Neuronal stem cell (in vitro differentiated cells): ENCODE measurements at regions not wholly inside any gene's neighbourhood (a gene's known extent, or its start where the extent isn't known, plus 50 kb on each side); places are given as distances from the start of the nearest gene placed in this dataset.

Experiments
- DNase-seq: peaks from one replicate; pipeline ENCODE4 v3.0.0-alpha.2; 2013; ENCODE audit warnings: low spot score
- H2AFZ ChIP-seq: one replicate; pipeline ENCODE4 v1.6.1; 2013; ENCODE audit warnings: mild to moderate bottlenecking, low read length, inconsistent platforms
- H2AK5ac ChIP-seq: 2 replicates; pipeline ENCODE4 v1.6.1; 2013; ENCODE audit warnings: low read depth, mild to moderate bottlenecking, inconsistent platforms, low read length, moderate library complexity, mixed read lengths
- H2BK120ac ChIP-seq: 2 replicates; pipeline ENCODE4 v1.6.1; 2013; ENCODE audit warnings: low read depth, mild to moderate bottlenecking, inconsistent platforms, low read length, moderate library complexity, mixed read lengths
- H2BK12ac ChIP-seq: one replicate; pipeline ENCODE4 v1.6.1; 2013; ENCODE audit warnings: low read length, inconsistent platforms
- H2BK15ac ChIP-seq: 2 replicates; pipeline ENCODE4 v1.6.1; 2013; ENCODE audit warnings: mild to moderate bottlenecking, low read length, inconsistent platforms, mixed read lengths
- H2BK5ac ChIP-seq: one replicate; pipeline ENCODE4 v1.6.1; 2013; ENCODE audit warnings: inconsistent platforms, mild to moderate bottlenecking, low read length, moderate library complexity
- H3K14ac ChIP-seq: one replicate; pipeline ENCODE4 v1.6.1; 2013; ENCODE audit warnings: low read length, inconsistent platforms
- H3K18ac ChIP-seq: 2 replicates; pipeline ENCODE4 v1.6.1; 2013; ENCODE audit warnings: low read length, inconsistent platforms
- H3K23ac ChIP-seq: 2 replicates; pipeline ENCODE4 v1.6.1; 2013; ENCODE audit warnings: low read depth, mild to moderate bottlenecking, mixed read lengths, low read length, inconsistent platforms; ENCODE audit not compliant: poor library complexity
- H3K27ac ChIP-seq: replicated peaks from 3 replicates; pipeline ENCODE4 v1.5.1; 2013; ENCODE audit warnings: low read length, inconsistent platforms
- H3K27me3 ChIP-seq, 3 experiments: 2 replicates each; pipeline ENCODE4 v1.6.1; 2013; ENCODE audit warnings: low read length in 3 of 3, mild to moderate bottlenecking in 2 of 3, inconsistent platforms in 1 of 3, low read depth in 1 of 3, mixed read lengths in 1 of 3, moderate library complexity in 1 of 3; ENCODE audit not compliant: control insufficient read depth in 3 of 3, insufficient read depth in 3 of 3
- H3K36me3 ChIP-seq, 2 donors: replicated peaks in 1 of 2; 2 replicates each; pipeline ENCODE4 v1.6.1; 2013; ENCODE audit warnings: low read length in 2 of 2; ENCODE audit not compliant: control insufficient read depth in 2 of 2, insufficient read depth in 2 of 2
- H3K4ac ChIP-seq: 2 replicates; pipeline ENCODE4 v1.6.1; 2013; ENCODE audit warnings: inconsistent platforms, mild to moderate bottlenecking, low read length, moderate library complexity
- H3K4me1 ChIP-seq, 2 donors: 1 replicate in 1 of 2; 2 replicates in 1 of 2; pipeline ENCODE4 v1.6.1; 2013; ENCODE audit warnings: low read length in 2 of 2, low read depth in 1 of 2; ENCODE audit not compliant: control insufficient read depth in 2 of 2, insufficient read depth in 1 of 2
- H3K4me2 ChIP-seq: one replicate; pipeline ENCODE4 v1.6.1; 2013; ENCODE audit warnings: mild to moderate bottlenecking, low read length, inconsistent platforms; ENCODE audit not compliant: insufficient read depth, poor library complexity, severe bottlenecking
- H3K4me3 ChIP-seq, 2 donors: 2 replicates each; pipeline ENCODE4 v1.5.1; 2013; ENCODE audit warnings: low read length in 2 of 2, mild to moderate bottlenecking in 2 of 2, inconsistent platforms in 1 of 2, moderate library complexity in 1 of 2
- H3K79me1 ChIP-seq: one replicate; pipeline ENCODE4 v1.6.1; 2013; ENCODE audit warnings: low read depth, mild to moderate bottlenecking, inconsistent platforms, low read length, moderate library complexity
- H3K9ac ChIP-seq: one replicate; pipeline ENCODE4 v1.6.1; 2013; ENCODE audit warnings: mild to moderate bottlenecking, low read depth, low read length, inconsistent platforms; ENCODE audit not compliant: poor library complexity
- H3K9me3 ChIP-seq, 2 donors: replicated peaks in 1 of 2; 2 replicates each; pipeline versions ENCODE3 to v1.6.1; 2013; ENCODE audit warnings: low read length in 2 of 2, mild to moderate bottlenecking in 2 of 2, inconsistent platforms in 1 of 2, low read depth in 1 of 2, mixed read lengths in 1 of 2, moderate library complexity in 1 of 2; ENCODE audit not compliant: control insufficient read depth in 2 of 2, insufficient read depth in 1 of 2
- H4K8ac ChIP-seq: one replicate; pipeline ENCODE4 v1.6.1; 2013; ENCODE audit warnings: low read depth, mild to moderate bottlenecking, inconsistent platforms, low read length, moderate library complexity
- H4K91ac ChIP-seq: one replicate; pipeline ENCODE4 v1.6.1; 2013; ENCODE audit warnings: low read length, low read depth, mild to moderate bottlenecking, inconsistent platforms; ENCODE audit not compliant: poor library complexity
- WGBS, 2 donors: extraction: QIAGEN DNeasy Blood & Tissue Kit; methylation state at CpG; one replicate each; pipeline ENCODE4 v1.1.7; 2013; ENCODE audit warnings: missing lambda C conversion rate in 2 of 2, mixed read lengths in 1 of 2; ENCODE audit not compliant: insufficient read length in 2 of 2, insufficient replicate concordance in 1 of 2; ENCODE audit errors: extremely low coverage in 2 of 2; 5-methylcytosine and 5-hydroxymethylcytosine counted together

DNA sequence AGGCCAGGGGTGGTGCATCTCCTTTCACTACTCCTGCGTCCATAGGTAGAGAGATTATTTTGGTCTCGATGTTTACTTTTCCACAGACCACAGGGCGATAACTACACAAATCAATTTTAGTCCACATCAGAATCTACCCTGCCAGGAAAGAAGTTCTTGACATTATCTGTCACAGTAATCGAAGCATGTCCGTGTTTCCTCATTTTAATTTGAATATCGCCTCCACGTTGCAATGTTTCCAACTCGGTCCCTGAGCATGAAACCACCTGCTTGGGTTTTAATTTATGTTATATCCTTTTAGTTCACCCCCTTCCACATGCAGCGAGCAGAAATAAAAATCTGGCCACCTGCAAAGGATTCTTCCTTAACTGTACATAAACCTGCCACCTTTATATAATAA lies 100.1 kb upstream of the ATXN3L start:
- Histone ChIP-seq H3K9me3 (no peaks in the 10 kb centered on the region), H2AFZ (no peak overlapping the region), H3K79me1 (no peaks in the 10 kb centered on the region), H3K36me3 (no peaks in the 10 kb centered on the region), H2BK120ac (no peak overlapping the region), H3K4me3 (no peak overlapping the region), H2BK15ac (no peak overlapping the region), H3K9ac (no peak overlapping the region), H2AK5ac (no peak overlapping the region), H4K8ac (no peak overlapping the region), H3K4me2 (no peak overlapping the region), H2BK5ac (no peak overlapping the region), H3K18ac (no peak overlapping the region), H3K14ac (no peak overlapping the region), H3K23ac (no peak overlapping the region), H2BK12ac (no peak overlapping the region), H3K27ac (no peak overlapping the region), H4K91ac (no peak overlapping the region), H3K4ac (no peak overlapping the region), H3K27me3 (no peaks in the 10 kb centered on the region), H3K4me1 (no peaks in the 10 kb centered on the region)
- no peak for DNase-seq
- WGBS, 2 donors, result no CpG with 5 or more reads among the region's 9 CpGs

DNA sequence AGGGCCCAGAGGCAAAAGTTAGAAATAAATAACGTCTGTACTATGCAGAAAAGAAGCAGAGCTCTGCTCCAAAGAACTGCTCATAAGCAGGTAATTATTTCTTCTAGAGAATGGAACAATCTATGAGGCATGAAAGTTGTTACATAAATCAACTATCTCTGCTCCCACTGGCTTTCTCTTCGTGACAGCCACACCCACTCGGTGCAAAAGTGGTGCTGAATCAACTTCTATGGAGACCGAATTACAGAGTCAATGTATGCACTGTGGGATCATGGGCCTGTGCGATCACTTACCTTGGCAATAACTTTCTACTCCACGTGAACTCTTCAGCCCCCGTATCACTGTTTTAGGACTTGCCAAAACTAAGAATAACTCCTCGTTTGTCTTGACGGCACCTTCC lies 99.4 kb upstream of the ATXN3L start:
- Histone ChIP-seq H2BK5ac (no peak overlapping the region), H3K4ac (no peak overlapping the region), H2BK15ac (no peak overlapping the region), H3K23ac (no peak overlapping the region), H3K27ac (no peak overlapping the region), H2BK12ac (no peak overlapping the region), H3K27me3 (no peaks in the 10 kb centered on the region), H2BK120ac (no peak overlapping the region), H3K14ac (no peak overlapping the region), H3K4me1 (no peaks in the 10 kb centered on the region), H3K9me3 (no peaks in the 10 kb centered on the region), H3K9ac (no peak overlapping the region), H4K91ac (no peak overlapping the region), H3K4me2 (no peak overlapping the region), H3K79me1 (no peaks in the 10 kb centered on the region), H4K8ac (no peak overlapping the region), H3K36me3 (no peaks in the 10 kb centered on the region), H2AFZ (no peak overlapping the region), H3K18ac (no peak overlapping the region), H2AK5ac (no peak overlapping the region), H3K4me3 (no peak overlapping the region)
- WGBS, 2 donors, result no CpG with 5 or more reads among the region's 9 CpGs
- DNase-seq, result no peak

DNA sequence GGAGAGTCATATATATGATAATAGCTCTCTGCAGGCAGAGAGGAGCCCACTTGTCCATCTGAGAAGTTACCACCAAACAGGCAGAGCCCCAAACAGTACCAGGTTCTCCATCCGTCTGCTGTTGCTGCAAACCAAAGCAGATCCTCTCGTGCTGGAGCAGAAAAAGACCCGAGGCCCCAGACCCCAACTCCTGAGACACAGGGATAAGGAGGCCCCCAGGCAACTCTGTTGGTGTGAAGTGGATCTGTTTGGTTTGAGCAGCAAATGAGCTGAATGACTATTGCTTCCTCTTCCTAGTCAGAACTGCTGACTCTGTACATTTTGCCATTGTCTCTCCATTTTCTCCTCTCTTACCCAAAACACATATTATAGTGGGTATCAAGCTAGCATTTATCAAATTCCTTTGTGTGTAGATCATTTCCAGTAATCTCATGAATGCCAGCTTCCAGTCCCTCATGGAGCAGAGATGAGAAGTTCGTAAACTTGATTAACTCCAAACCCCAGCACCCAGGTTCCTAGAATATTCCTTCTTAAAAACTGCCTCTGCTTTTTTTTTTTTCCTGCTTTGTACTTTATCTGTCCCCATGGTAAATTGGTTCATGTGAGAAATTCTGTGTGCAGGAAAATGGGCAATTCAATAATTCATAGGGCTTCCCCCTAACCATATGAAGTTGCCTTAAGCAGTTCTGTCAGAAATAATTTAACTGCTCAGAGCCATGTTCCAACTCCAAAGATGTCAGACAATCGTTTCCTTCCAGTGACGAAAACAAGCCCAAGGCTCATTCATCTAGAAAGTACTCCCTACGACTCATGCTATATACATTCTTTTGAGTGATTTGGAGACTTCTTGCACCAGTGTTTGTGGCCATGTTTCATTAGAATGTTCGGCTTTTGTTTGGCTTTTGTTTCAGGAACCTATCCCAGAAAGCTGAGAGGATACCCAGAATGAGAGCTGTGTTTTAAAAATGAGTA lies 98.6 kb upstream of the ATXN3L start:
- Histone ChIP-seq H3K4me1 (no peaks in the 10 kb centered on the region), H3K4me3 (no peak overlapping the region), H3K18ac (no peak overlapping the region), H3K9me3 (no peaks in the 10 kb centered on the region), H3K4ac (no peak overlapping the region), H3K36me3 (no peaks in the 10 kb centered on the region), H2BK15ac (no peak overlapping the region), H3K9ac (no peak overlapping the region), H4K91ac (no peak overlapping the region), H2BK5ac (no peak overlapping the region), H3K23ac (no peak overlapping the region), H3K14ac (no peak overlapping the region), H3K27me3 (no peaks in the 10 kb centered on the region), H2BK12ac (no peak overlapping the region), H2AFZ (peak overlapping the region; percentile 71), H3K27ac (no peak overlapping the region), H2AK5ac (no peak overlapping the region), H3K4me2 (no peak overlapping the region), H2BK120ac (no peak overlapping the region), H3K79me1 (no peaks in the 10 kb centered on the region), H4K8ac (no peak overlapping the region)
- WGBS, 2 donors, result no CpG with 5 or more reads among the region's 8 CpGs
- DNase-seq, result no peak

DNA sequence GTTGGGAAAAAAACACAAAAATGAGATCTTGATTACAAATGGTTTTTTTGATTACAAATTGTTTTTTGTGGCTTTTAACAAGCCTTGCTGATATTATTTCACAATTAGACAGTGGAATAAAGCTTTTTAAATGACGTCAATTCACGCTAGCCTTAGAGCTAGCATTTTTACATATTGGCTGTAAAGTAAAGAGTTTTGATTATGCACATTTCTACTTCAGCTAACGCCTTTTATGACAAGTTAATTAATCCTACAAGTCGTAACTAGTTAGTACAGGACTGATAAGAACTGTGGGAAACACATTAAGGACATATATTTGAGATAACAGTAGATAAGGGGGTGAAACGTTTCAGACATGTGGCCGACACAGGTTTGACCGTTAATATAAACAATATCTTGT lies 95.7 kb upstream of the ATXN3L start:
- Histone ChIP-seq H3K79me1 (no peaks in the 10 kb centered on the region), H3K27me3 (no peaks in the 10 kb centered on the region), H3K14ac (no peak overlapping the region), H2AK5ac (no peak overlapping the region), H2BK15ac (no peak overlapping the region), H3K36me3 (no peaks in the 10 kb centered on the region), H2BK120ac (no peak overlapping the region), H3K4me2 (no peak overlapping the region), H3K9ac (no peak overlapping the region), H3K27ac (no peak overlapping the region), H2AFZ (no peak overlapping the region), H3K4me1 (no peaks in the 10 kb centered on the region), H3K4me3 (no peak overlapping the region), H3K18ac (no peak overlapping the region), H4K8ac (no peak overlapping the region), H3K9me3 (no peaks in the 10 kb centered on the region), H4K91ac (no peak overlapping the region), H2BK5ac (no peak overlapping the region), H2BK12ac (no peak overlapping the region), H3K23ac (no peak overlapping the region), H3K4ac (no peak overlapping the region)
- no peak for DNase-seq
- WGBS, 2 donors, result no CpG with 5 or more reads among the region's 7 CpGs
